Left renal cortex interstitium (tissue), 4 donors: ENCODE measurements at regions not wholly inside any gene's neighbourhood (a gene's known extent, or its start where the extent isn't known, plus 50 kb on each side); places are given as distances from the start of the nearest gene placed in this dataset.
A peak's percentile ranks its signal among the peaks of the same experiment; 100 is the strongest.
"Not testable (repeated sequence)": the region's sequence is repeated elsewhere in the genome, so short reads cannot be mapped to it uniquely, and the experiment has no call there.

Experiments
- DNase-seq, 4 donors: peaks; one replicate each; pipeline ENCODE4 v3.0.0-alpha.2; 2013; ENCODE audit warnings: low read depth in 4 of 4, low spot score in 2 of 4, missing footprints in 1 of 4

- DNase-seq: peak in 1 of 4 donors; percentile 60
Observed at GRCh38 chr18:8912348-8913326, 189.9 kb upstream of the NDUFV2 start.

- DNase-seq: not testable (repeated sequence)
Observed at GRCh38 chr18:8913606-8914403, 188.7 kb upstream of the NDUFV2 start.

- DNase-seq: not testable (repeated sequence)
Observed at GRCh38 chr18:8914404-8915264, 187.9 kb upstream of the NDUFV2 start.

- DNase-seq: not testable (repeated sequence)
Observed at GRCh38 chr18:8920856-8921787, 181.4 kb upstream of the NDUFV2 start.

GRCh38 chr18:8926464-8926863, 176.0 kb upstream of the NDUFV2 start:
- no peak for DNase-seq

- DNase-seq: no peak
Observed at GRCh38 chr18:8928044-8928443, 174.5 kb upstream of the NDUFV2 start.

GRCh38 chr18:8928847-8929780, 173.4 kb upstream of the NDUFV2 start:
- DNase-seq: no peak

- DNase-seq: no peak
Observed at GRCh38 chr18:8930990-8931616, 171.4 kb upstream of the NDUFV2 start.

- no peak for DNase-seq
Observed at GRCh38 chr18:8932866-8933265, 169.6 kb upstream of the NDUFV2 start.

- DNase-seq: no peak
Observed at GRCh38 chr18:8933714-8934284, 168.7 kb upstream of the NDUFV2 start.

- not testable (repeated sequence) for DNase-seq
Observed at GRCh38 chr18:8935346-8935745, 167.2 kb upstream of the NDUFV2 start.

GRCh38 chr18:8936619-8937018, 165.9 kb upstream of the NDUFV2 start:
- DNase-seq: no peak

- DNase-seq: no peak
Observed at GRCh38 chr18:8937160-8938094, 165.1 kb upstream of the NDUFV2 start.

- no peak for DNase-seq
Observed at GRCh38 chr18:8938817-8939216, 163.7 kb upstream of the NDUFV2 start.

- no peak for DNase-seq
Observed at GRCh38 chr18:8942021-8942908, 160.2 kb upstream of the NDUFV2 start.
